ENCODE measurements at regions not wholly inside any gene's neighbourhood (a gene's known extent, or its start where the extent isn't known, plus 50 kb on each side); places are given as distances from the start of the nearest gene placed in this dataset.

GRCh38 chr4:188989371-188989770 is 850.1 kb downstream of the TRIML1 start:
- H3K4me1 ChIP-seq (ENCODE audit: control insufficient read depth in 1 of 2, low read depth in 2 of 2): no peaks in the 10 kb centered on the region
- no peaks in the 10 kb centered on the region for H3K9me3 ChIP-seq
- DNase-seq (ENCODE audit: low spot score): no peak
- ATAC-seq (ENCODE audit: insufficient number of reproducible peaks, low FRiP score, low read depth): no peak
- no peak for TF ChIP-seq CTCF (IDR thresholded peaks at IDR 0.05)
- no peak overlapping the region for H3K4me3 ChIP-seq
- H3K27me3 ChIP-seq (replicated peaks; ENCODE audit: insufficient read depth): no peaks in the 10 kb centered on the region
- no peak overlapping the region for H3K27ac ChIP-seq
- H3K36me3 ChIP-seq: no peaks in the 10 kb centered on the region

GRCh38 chr4:188992706-188993105 is 853.5 kb downstream of the TRIML1 start:
- no peak for TF ChIP-seq CTCF (IDR thresholded peaks at IDR 0.05)
- Histone ChIP-seq H3K27ac (no peak overlapping the region), H3K4me1 (ENCODE audit: control insufficient read depth in 1 of 2, low read depth in 2 of 2) (no peaks in the 10 kb centered on the region), H3K9me3 (no peaks in the 10 kb centered on the region), H3K4me3 (no peak overlapping the region), H3K27me3 (replicated peaks; ENCODE audit: insufficient read depth) (no peaks in the 10 kb centered on the region), H3K36me3 (no peaks in the 10 kb centered on the region)
- ATAC-seq (ENCODE audit: insufficient number of reproducible peaks, low FRiP score, low read depth) (no peak), DNase-seq (ENCODE audit: low spot score) (no peak)

GRCh38 chr4:188993871-188994270 is 854.6 kb downstream of the TRIML1 start:
- ATAC-seq (ENCODE audit: insufficient number of reproducible peaks, low FRiP score, low read depth): no peak
- Histone ChIP-seq H3K4me1 (ENCODE audit: control insufficient read depth in 1 of 2, low read depth in 2 of 2) (no peaks in the 10 kb centered on the region), H3K9me3 (no peaks in the 10 kb centered on the region), H3K27ac (no peak overlapping the region), H3K36me3 (no peaks in the 10 kb centered on the region), H3K4me3 (no peak overlapping the region), H3K27me3 (replicated peaks; ENCODE audit: insufficient read depth) (no peaks in the 10 kb centered on the region)
- no peak for TF ChIP-seq CTCF (IDR thresholded peaks at IDR 0.05)
- no peak for DNase-seq (ENCODE audit: low spot score)

- Histone ChIP-seq H3K27me3 (replicated peaks; ENCODE audit: insufficient read depth) (no peaks in the 10 kb centered on the region), H3K4me1 (ENCODE audit: control insufficient read depth in 1 of 2, low read depth in 2 of 2) (no peaks in the 10 kb centered on the region), H3K9me3 (no peaks in the 10 kb centered on the region), H3K27ac (no peak overlapping the region), H3K4me3 (no peak overlapping the region), H3K36me3 (no peaks in the 10 kb centered on the region)
- TF ChIP-seq CTCF (IDR thresholded peaks at IDR 0.05): no peak
- no peak for DNase-seq (ENCODE audit: low spot score)
- ATAC-seq (ENCODE audit: insufficient number of reproducible peaks, low FRiP score, low read depth): no peak
Measured at GRCh38 chr4:189001283-189001970, 862.2 kb downstream of the TRIML1 start.

- no peak for DNase-seq (ENCODE audit: low spot score)
- no peaks in the 10 kb centered on the region for H3K36me3 ChIP-seq
- no peak overlapping the region for H3K4me3 ChIP-seq
- no peaks in the 10 kb centered on the region for H3K9me3 ChIP-seq
- H3K27me3 ChIP-seq (replicated peaks; ENCODE audit: insufficient read depth): no peaks in the 10 kb centered on the region
- ATAC-seq (ENCODE audit: insufficient number of reproducible peaks, low FRiP score, low read depth): no peak
- TF ChIP-seq CTCF (IDR thresholded peaks at IDR 0.05): no peak
- no peak overlapping the region for H3K27ac ChIP-seq
- no peaks in the 10 kb centered on the region for H3K4me1 ChIP-seq (ENCODE audit: control insufficient read depth in 1 of 2, low read depth in 2 of 2)
Measured at GRCh38 chr4:189001971-189002450, 862.8 kb downstream of the TRIML1 start.
